ENCODE measurements at regions not wholly inside any gene's neighbourhood (a gene's known extent, or its start where the extent isn't known, plus 50 kb on each side); places are given as distances from the start of the nearest gene placed in this dataset.
A peak's percentile ranks its signal among the peaks of the same experiment; 100 is the strongest.

GRCh38 chr13:30128095-30128494 is 179.3 kb downstream of the KATNAL1 start:
- DNase-seq (ENCODE audit: low read depth in 1 of 2, low spot score in 1 of 2): no peak

GRCh38 chr13:30126903-30127428 is 180.4 kb downstream of the KATNAL1 start:
- DNase-seq (ENCODE audit: low read depth in 1 of 2, low spot score in 1 of 2): no peak

GRCh38 chr13:30125422-30126073 is 181.8 kb downstream of the KATNAL1 start:
- no peak for DNase-seq (ENCODE audit: low read depth in 1 of 2, low spot score in 1 of 2)

GRCh38 chr13:30124131-30124768 is 183.1 kb downstream of the KATNAL1 start:
- DNase-seq (ENCODE audit: low read depth in 1 of 2, low spot score in 1 of 2): no peak

- no peak for DNase-seq (ENCODE audit: low read depth in 1 of 2, low spot score in 1 of 2)
Measured at GRCh38 chr13:30123575-30123974, 183.8 kb downstream of the KATNAL1 start.

- DNase-seq (ENCODE audit: low read depth in 1 of 2, low spot score in 1 of 2): no peak
Measured at GRCh38 chr13:30121666-30122065, 185.7 kb downstream of the KATNAL1 start.

- no peak for DNase-seq (ENCODE audit: low read depth in 1 of 2, low spot score in 1 of 2)
Measured at GRCh38 chr13:30121244-30121643, 186.1 kb downstream of the KATNAL1 start.

GRCh38 chr13:30120133-30120822 is 187.1 kb downstream of the KATNAL1 start:
- DNase-seq (ENCODE audit: low read depth in 1 of 2, low spot score in 1 of 2): no peak

GRCh38 chr13:30119476-30119875 is 187.9 kb downstream of the KATNAL1 start:
- DNase-seq (ENCODE audit: low read depth in 1 of 2, low spot score in 1 of 2): no peak

- DNase-seq (ENCODE audit: low read depth in 1 of 2, low spot score in 1 of 2): no peak
Measured at GRCh38 chr13:30116379-30116778, 191.0 kb downstream of the KATNAL1 start.

GRCh38 chr13:30115257-30115600 is 192.1 kb downstream of the KATNAL1 start:
- no peak for DNase-seq (ENCODE audit: low read depth in 1 of 2, low spot score in 1 of 2)

- DNase-seq (ENCODE audit: low read depth in 1 of 2, low spot score in 1 of 2): peak; percentile 87 to 92
Measured at GRCh38 chr13:30114571-30115256, 192.6 kb downstream of the KATNAL1 start.

GRCh38 chr13:30113983-30114570 is 193.3 kb downstream of the KATNAL1 start:
- no peak for DNase-seq (ENCODE audit: low read depth in 1 of 2, low spot score in 1 of 2)

- no peak for DNase-seq (ENCODE audit: low read depth in 1 of 2, low spot score in 1 of 2)
Measured at GRCh38 chr13:30113551-30113950, 193.8 kb downstream of the KATNAL1 start.

GRCh38 chr13:30112602-30113435 is 194.5 kb downstream of the KATNAL1 start:
- peak; percentile 60 to 74 for DNase-seq (ENCODE audit: low read depth in 1 of 2, low spot score in 1 of 2)

- no peak for DNase-seq (ENCODE audit: low read depth in 1 of 2, low spot score in 1 of 2)
Measured at GRCh38 chr13:30111810-30112209, 195.5 kb downstream of the KATNAL1 start.

GRCh38 chr13:30110301-30111070 is 196.9 kb downstream of the KATNAL1 start:
- no peak for DNase-seq (ENCODE audit: low read depth in 1 of 2, low spot score in 1 of 2)

GRCh38 chr13:30109471-30110135 is 197.7 kb downstream of the KATNAL1 start:
- DNase-seq (ENCODE audit: low read depth in 1 of 2, low spot score in 1 of 2): no peak

GRCh38 chr13:30108913-30109237 is 198.5 kb downstream of the KATNAL1 start:
- no peak for DNase-seq (ENCODE audit: low read depth in 1 of 2, low spot score in 1 of 2)

All from activated CD4-positive, alpha-beta T cell treated with anti-CD3 and anti-CD28 coated beads, Interleukin-2, amount 50 U/mL, for 24 hours (primary cell).